GM23248 (cell line): ENCODE measurements at regions not wholly inside any gene's neighbourhood (a gene's known extent, or its start where the extent isn't known, plus 50 kb on each side); places are given as distances from the start of the nearest gene placed in this dataset.

ENCODE experiments used
- DNase-seq: peaks from one replicate; pipeline ENCODE4 v3.0.0-alpha.2; 2015
- H2AFZ ChIP-seq: fragments of 200-600 bp; sonication (generic); 2 replicates; pipeline ENCODE4 v1.6.1; 2016; ENCODE audit warnings: antibody characterized with exemption
- H3F3A ChIP-seq: fragments of 200-600 bp; sonication (generic); 2 replicates; pipeline ENCODE4 v1.6.1; 2016; ENCODE audit warnings: mild to moderate bottlenecking, antibody characterized with exemption, mixed run types; ENCODE audit not compliant: insufficient read depth
- H3K27ac ChIP-seq: fragments of 200-600 bp; sonication (generic); 2 replicates; pipeline ENCODE4 v1.5.1; 2016; ENCODE audit warnings: mild to moderate bottlenecking
- H3K27me3 ChIP-seq: fragments of 200-600 bp; sonication (generic); replicated peaks from 2 replicates; pipeline ENCODE4 v1.6.1; 2016; ENCODE audit warnings: mild to moderate bottlenecking; ENCODE audit not compliant: insufficient read depth
- H3K36me3 ChIP-seq: fragments of 200-600 bp; sonication (generic); 2 replicates; pipeline ENCODE4 v1.6.1; 2016; ENCODE audit warnings: low read depth, mild to moderate bottlenecking
- H3K4me1 ChIP-seq: fragments of 200-600 bp; sonication (generic); 2 replicates; pipeline ENCODE4 v1.6.1; 2016; ENCODE audit warnings: mild to moderate bottlenecking; ENCODE audit not compliant: insufficient read depth
- H3K4me2 ChIP-seq: fragments of 200-600 bp; sonication (generic); one replicate; pipeline ENCODE4 v1.6.1; 2016; ENCODE audit warnings: mild to moderate bottlenecking; ENCODE audit not compliant: unreplicated experiment
- H3K4me3 ChIP-seq: fragments of 200-600 bp; sonication (generic); 2 replicates; pipeline ENCODE4 v1.5.1; 2016; ENCODE audit warnings: mild to moderate bottlenecking
- H3K79me2 ChIP-seq: fragments of 200-600 bp; sonication (generic); 2 replicates; pipeline ENCODE4 v1.6.1; 2016; ENCODE audit warnings: mild to moderate bottlenecking; ENCODE audit not compliant: insufficient read depth
- H3K9ac ChIP-seq: fragments of 200-600 bp; sonication (generic); 2 replicates; pipeline ENCODE4 v1.6.1; 2016; ENCODE audit warnings: mild to moderate bottlenecking
- H3K9me2 ChIP-seq: fragments of 200-600 bp; sonication (generic); 2 replicates; pipeline ENCODE4 v1.6.1; 2016; ENCODE audit warnings: mixed run types, mild to moderate bottlenecking, moderate library complexity; ENCODE audit not compliant: insufficient read depth
- H3K9me3 ChIP-seq: fragments of 200-600 bp; sonication (generic); one replicate; pipeline ENCODE4 v1.6.1; 2017; ENCODE audit warnings: low read depth
- H4K20me1 ChIP-seq: fragments of 200-600 bp; sonication (generic); 2 replicates; pipeline ENCODE4 v1.6.0; 2016; ENCODE audit not compliant: insufficient read depth
- EZH2 ChIP-seq: fragments of 200-600 bp; sonication (generic); IDR thresholded peaks from 2 replicates; pipeline ENCODE4 v1.6.1; 2018; ENCODE audit warnings: antibody characterized with exemption, mild to moderate bottlenecking; ENCODE audit not compliant: insufficient read depth, poor library complexity, severe bottlenecking
- EZH2phosphoT487 ChIP-seq: fragments of 200-600 bp; sonication (generic); IDR thresholded peaks from 2 replicates; pipeline ENCODE4 v1.6.1; 2018; ENCODE audit warnings: antibody characterized with exemption, moderate library complexity, mild to moderate bottlenecking, low read depth; ENCODE audit not compliant: insufficient read depth
- WGBS, 2 experiments: methylation state at CpG; one replicate each; pipeline ENCODE4 v1.1.6; 2015 to 2017; ENCODE audit warnings: low lambda C conversion rate in 2 of 2, low coverage in 1 of 2; ENCODE audit errors: missing lambda C conversion rate in 2 of 2; 5-methylcytosine and 5-hydroxymethylcytosine counted together
- in situ Hi-C: fragments of 300-500 bp; cut with MboI; formaldehyde crosslinking; loops from 2 replicates; pipeline ENCODE4 v1.15.0; 2020

- Histone ChIP-seq H3K27ac (no peak overlapping the region), H3K4me2 (no peak overlapping the region), H3K36me3 (no peaks in the 10 kb centered on the region), H3K9me2 (no peaks in the 10 kb centered on the region), H3K4me1 (no peaks in the 10 kb centered on the region), H3K4me3 (no peak overlapping the region), H3K79me2 (no peaks in the 10 kb centered on the region), H3K9ac (no peak overlapping the region), H3K27me3 (no peaks in the 10 kb centered on the region), H3F3A (no peaks in the 10 kb centered on the region), H2AFZ (no peak overlapping the region), H3K9me3 (no peaks in the 10 kb centered on the region), H4K20me1 (no peaks in the 10 kb centered on the region)
- TF ChIP-seq EZH2phosphoT487 (no peak), EZH2 (no peak)
- 45 to 54% methylated on average over 11 of the region's 11 CpGs for WGBS, 2 experiments
- DNase-seq, result no peak
- in situ Hi-C loops, result no loop called here
Observed at GRCh38 chr1:29805122-29805895, 569.0 kb downstream of the PTPRU start.

GRCh38 chr1:29804181-29804899 is 568.0 kb downstream of the PTPRU start:
- no peaks in the 10 kb centered on the region for H3K4me1 ChIP-seq
- no peaks in the 10 kb centered on the region for H3K27me3 ChIP-seq
- no peak overlapping the region for H3K9ac ChIP-seq
- no peaks in the 10 kb centered on the region for H3K9me3 ChIP-seq
- no peaks in the 10 kb centered on the region for H3K36me3 ChIP-seq
- no peak overlapping the region for H3K4me3 ChIP-seq
- H3K27ac ChIP-seq, result no peak overlapping the region
- TF ChIP-seq EZH2phosphoT487, result no peak
- TF ChIP-seq EZH2, result no peak
- in situ Hi-C loops, result no loop called here
- H3K4me2 ChIP-seq, result no peak overlapping the region
- 23 to 27% methylated on average over 6 of the region's 6 CpGs for WGBS, 2 experiments
- no peak for DNase-seq
- no peaks in the 10 kb centered on the region for H3K79me2 ChIP-seq
- H4K20me1 ChIP-seq, result no peaks in the 10 kb centered on the region
- H2AFZ ChIP-seq, result no peak overlapping the region
- H3K9me2 ChIP-seq, result no peaks in the 10 kb centered on the region
- H3F3A ChIP-seq, result no peaks in the 10 kb centered on the region

- no peaks in the 10 kb centered on the region for H3K9me2 ChIP-seq
- no peak overlapping the region for H3K4me2 ChIP-seq
- no peaks in the 10 kb centered on the region for H3K27me3 ChIP-seq
- H3K79me2 ChIP-seq, result no peaks in the 10 kb centered on the region
- DNase-seq, result no peak
- no peak overlapping the region for H3K9ac ChIP-seq
- no peak overlapping the region for H3K27ac ChIP-seq
- in situ Hi-C loops, result no loop called here
- no peak overlapping the region for H2AFZ ChIP-seq
- H3K36me3 ChIP-seq, result no peaks in the 10 kb centered on the region
- H3K4me3 ChIP-seq, result no peak overlapping the region
- H3K9me3 ChIP-seq, result no peaks in the 10 kb centered on the region
- H3F3A ChIP-seq, result no peaks in the 10 kb centered on the region
- H4K20me1 ChIP-seq, result no peaks in the 10 kb centered on the region
- WGBS, 2 experiments, result 61 to 66% methylated on average over 4 of the region's 4 CpGs
- no peaks in the 10 kb centered on the region for H3K4me1 ChIP-seq
- no peak for TF ChIP-seq EZH2phosphoT487
- TF ChIP-seq EZH2, result no peak
Observed at GRCh38 chr1:29803486-29803885, 567.2 kb downstream of the PTPRU start.

- no peak overlapping the region for H3K4me3 ChIP-seq
- no peak overlapping the region for H3K27ac ChIP-seq
- no peaks in the 10 kb centered on the region for H3K79me2 ChIP-seq
- in situ Hi-C loops, result no loop called here
- TF ChIP-seq EZH2 (no peak), EZH2phosphoT487 (no peak)
- no peaks in the 10 kb centered on the region for H3K27me3 ChIP-seq
- H3K4me2 ChIP-seq, result no peak overlapping the region
- no peak for DNase-seq
- H3K9me2 ChIP-seq, result no peaks in the 10 kb centered on the region
- no peaks in the 10 kb centered on the region for H3K4me1 ChIP-seq
- 23 to 32% methylated on average over 21 of the region's 21 CpGs for WGBS, 2 experiments
- H3K9me3 ChIP-seq, result no peaks in the 10 kb centered on the region
- H2AFZ ChIP-seq, result no peak overlapping the region
- H3K36me3 ChIP-seq, result no peaks in the 10 kb centered on the region
- H4K20me1 ChIP-seq, result no peaks in the 10 kb centered on the region
- H3F3A ChIP-seq, result no peaks in the 10 kb centered on the region
- H3K9ac ChIP-seq, result no peak overlapping the region
Observed at GRCh38 chr1:29802181-29803068, 566.1 kb downstream of the PTPRU start.
